ENCODE measurements at regions not wholly inside any gene's neighbourhood (a gene's known extent, or its start where the extent isn't known, plus 50 kb on each side); places are given as distances from the start of the nearest gene placed in this dataset.

GRCh38 chr1:37135032-37135431 lies 100.7 kb upstream of the GRIK3 start:
- 73 to 83% methylated on average over 8 of the region's 8 CpGs for WGBS, 2 donors
- DNase-seq, result no peak
- no peak for TF ChIP-seq CTCF (IDR thresholded peaks at IDR 0.05; ENCODE audit: control extremely low read depth, extremely low read depth)
- no peak overlapping the region for H3K9ac ChIP-seq (ENCODE audit: insufficient read depth in 1 of 2, low read length in 2 of 2)
- no peaks in the 10 kb centered on the region for H3K9me3 ChIP-seq (ENCODE audit: control insufficient read depth in 4 of 4, insufficient read depth in 3 of 4, low read length in 3 of 4)
- no peaks in the 10 kb centered on the region for H3K27me3 ChIP-seq (ENCODE audit: control insufficient read depth in 3 of 3, insufficient read depth in 3 of 3, low read length in 2 of 3)
- H3K4me3 ChIP-seq, result no peak overlapping the region
- H3K4me1 ChIP-seq (ENCODE audit: control insufficient read depth in 5 of 5, insufficient read depth in 5 of 5, low read length in 5 of 5), result no peaks in the 10 kb centered on the region
- no peak for ATAC-seq (ENCODE audit: insufficient read depth, low FRiP score)
- no peak overlapping the region for H3K27ac ChIP-seq (ENCODE audit: low read depth in 1 of 2, low read length in 1 of 2)
- no peaks in the 10 kb centered on the region for H3K36me3 ChIP-seq (ENCODE audit: control insufficient read depth in 4 of 4, insufficient read depth in 4 of 4, low read length in 4 of 4)

- Histone ChIP-seq H3K4me1 (ENCODE audit: control insufficient read depth in 5 of 5, insufficient read depth in 5 of 5, low read length in 5 of 5) (no peaks in the 10 kb centered on the region), H3K4me3 (no peak overlapping the region), H3K9ac (ENCODE audit: insufficient read depth in 1 of 2, low read length in 2 of 2) (no peak overlapping the region), H3K27ac (ENCODE audit: low read depth in 1 of 2, low read length in 1 of 2) (no peak overlapping the region), H3K9me3 (ENCODE audit: control insufficient read depth in 4 of 4, insufficient read depth in 3 of 4, low read length in 3 of 4) (no peaks in the 10 kb centered on the region), H3K36me3 (ENCODE audit: control insufficient read depth in 4 of 4, insufficient read depth in 4 of 4, low read length in 4 of 4) (no peaks in the 10 kb centered on the region), H3K27me3 (ENCODE audit: control insufficient read depth in 3 of 3, insufficient read depth in 3 of 3, low read length in 2 of 3) (no peaks in the 10 kb centered on the region)
- 60 to 71% methylated on average over 7 of the region's 7 CpGs for WGBS, 2 donors
- no peak for TF ChIP-seq CTCF (IDR thresholded peaks at IDR 0.05; ENCODE audit: control extremely low read depth, extremely low read depth)
- DNase-seq, result no peak
- ATAC-seq (ENCODE audit: insufficient read depth, low FRiP score), result no peak
Observed at GRCh38 chr1:37137014-37137413, 102.7 kb upstream of the GRIK3 start.

GRCh38 chr1:37137601-37138000 lies 103.3 kb upstream of the GRIK3 start:
- Histone ChIP-seq H3K36me3 (ENCODE audit: control insufficient read depth in 4 of 4, insufficient read depth in 4 of 4, low read length in 4 of 4) (no peaks in the 10 kb centered on the region), H3K9me3 (ENCODE audit: control insufficient read depth in 4 of 4, insufficient read depth in 3 of 4, low read length in 3 of 4) (no peaks in the 10 kb centered on the region), H3K27ac (ENCODE audit: low read depth in 1 of 2, low read length in 1 of 2) (no peak overlapping the region), H3K27me3 (ENCODE audit: control insufficient read depth in 3 of 3, insufficient read depth in 3 of 3, low read length in 2 of 3) (no peaks in the 10 kb centered on the region), H3K4me3 (no peak overlapping the region), H3K9ac (ENCODE audit: insufficient read depth in 1 of 2, low read length in 2 of 2) (no peak overlapping the region), H3K4me1 (ENCODE audit: control insufficient read depth in 5 of 5, insufficient read depth in 5 of 5, low read length in 5 of 5) (no peaks in the 10 kb centered on the region)
- ATAC-seq (ENCODE audit: insufficient read depth, low FRiP score), result no peak
- no peak for TF ChIP-seq CTCF (IDR thresholded peaks at IDR 0.05; ENCODE audit: control extremely low read depth, extremely low read depth)
- 83 to 86% methylated on average over 4 of the region's 4 CpGs for WGBS, 2 donors
- no peak for DNase-seq

- Histone ChIP-seq H3K27me3 (ENCODE audit: control insufficient read depth in 3 of 3, insufficient read depth in 3 of 3, low read length in 2 of 3) (no peaks in the 10 kb centered on the region), H3K27ac (ENCODE audit: low read depth in 1 of 2, low read length in 1 of 2) (no peak overlapping the region), H3K9me3 (ENCODE audit: control insufficient read depth in 4 of 4, insufficient read depth in 3 of 4, low read length in 3 of 4) (peaks cover 0 to 3% (median 0%) of the 10 kb centered on the region in 4 donors), H3K9ac (ENCODE audit: insufficient read depth in 1 of 2, low read length in 2 of 2) (no peak overlapping the region), H3K4me1 (ENCODE audit: control insufficient read depth in 5 of 5, insufficient read depth in 5 of 5, low read length in 5 of 5) (no peaks in the 10 kb centered on the region), H3K36me3 (ENCODE audit: control insufficient read depth in 4 of 4, insufficient read depth in 4 of 4, low read length in 4 of 4) (no peaks in the 10 kb centered on the region), H3K4me3 (no peak overlapping the region)
- no peak for DNase-seq
- no peak for TF ChIP-seq CTCF (IDR thresholded peaks at IDR 0.05; ENCODE audit: control extremely low read depth, extremely low read depth)
- ATAC-seq (ENCODE audit: insufficient read depth, low FRiP score), result no peak
- WGBS, 2 donors, result 34% methylated on average over 5 of the region's 5 CpGs
Observed at GRCh38 chr1:37143800-37144199, 109.5 kb upstream of the GRIK3 start.

All from lung (tissue), 11 donors.